GM12892 (cell line): ENCODE measurements at regions not wholly inside any gene's neighbourhood (a gene's known extent, or its start where the extent isn't known, plus 50 kb on each side); places are given as distances from the start of the nearest gene placed in this dataset.

ENCODE experiments used
- POLR2A ChIP-seq: IDR thresholded peaks from 2 replicates; pipeline ENCODE4 v1.6.1; 2011; ENCODE audit warnings: low read depth, low read length, control low read depth
- POLR2AphosphoS5 ChIP-seq: IDR thresholded peaks from 2 replicates; pipeline ENCODE4 v1.6.1; 2011; ENCODE audit warnings: low read depth, low read length, control low read depth
- TAF1 ChIP-seq: IDR thresholded peaks from 2 replicates; pipeline ENCODE4 v1.6.1; 2011; ENCODE audit warnings: low read depth, mild to moderate bottlenecking, control low read depth, low read length, borderline replicate concordance

DNA sequence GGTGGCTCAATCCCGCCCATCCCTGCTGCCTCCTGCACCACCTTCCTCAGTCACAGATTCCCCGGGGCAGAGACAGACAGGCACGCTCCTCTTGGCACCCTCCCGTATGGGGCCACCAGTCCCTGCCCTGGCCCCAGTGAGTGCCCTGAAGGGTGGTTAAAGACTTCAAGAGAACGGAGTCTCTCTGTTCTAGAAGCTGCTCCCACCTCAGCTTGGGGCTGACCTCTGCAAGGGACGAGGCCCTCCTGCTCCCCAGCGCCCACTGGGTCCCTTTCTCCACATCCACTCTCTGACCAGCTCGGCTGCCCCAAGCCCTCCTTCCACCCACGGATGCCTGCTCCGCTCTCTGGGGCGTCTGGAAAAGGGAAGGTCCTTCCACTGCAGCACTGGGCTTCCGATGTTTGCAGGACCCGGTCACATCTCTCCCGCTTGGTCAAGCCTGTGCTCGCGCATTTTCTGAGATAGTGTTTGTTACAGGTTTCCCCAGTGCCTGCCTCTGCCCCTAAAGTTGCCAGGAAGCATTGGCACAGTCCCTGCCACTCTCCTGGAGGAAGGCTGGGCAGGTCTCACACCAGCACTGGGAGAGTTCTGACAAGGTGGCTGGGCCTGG is 1487.9 kb downstream of the TBC1D22A start:
- no peak for TF ChIP-seq POLR2A
- TF ChIP-seq TAF1 = no peak
- TF ChIP-seq POLR2AphosphoS5 = no peak
